Progenitor cell of endocrine pancreas (in vitro differentiated cells): ENCODE measurements at regions not wholly inside any gene's neighbourhood (a gene's known extent, or its start where the extent isn't known, plus 50 kb on each side); places are given as distances from the start of the nearest gene placed in this dataset.

Experiments
- DNase-seq: peaks from one replicate; pipeline ENCODE4 v3.0.0; 2021; ENCODE audit warnings: low spot score; ENCODE audit not compliant: unreplicated experiment
- H3K27ac Mint-ChIP-seq: 2 replicates; pipeline ENCODE4 v1.8.0; 2021; ENCODE audit warnings: mild to moderate bottlenecking, moderate library complexity, mixed read lengths
- H3K27me3 Mint-ChIP-seq: 2 replicates; pipeline ENCODE4 v1.8.0; 2021; ENCODE audit warnings: mixed read lengths
- H3K36me3 Mint-ChIP-seq: 2 replicates; pipeline ENCODE4 v1.8.0; 2022; ENCODE audit warnings: mixed read lengths; ENCODE audit not compliant: insufficient read depth
- H3K4me1 Mint-ChIP-seq: 2 replicates; pipeline ENCODE4 v1.8.0; 2021; ENCODE audit warnings: low read depth, mixed read lengths
- H3K4me3 Mint-ChIP-seq: 2 replicates; pipeline ENCODE4 v1.8.0; 2021; ENCODE audit warnings: low read depth, mild to moderate bottlenecking, moderate library complexity, mixed read lengths
- H3K9me3 Mint-ChIP-seq: 2 replicates; pipeline ENCODE4 v1.8.0; 2021; ENCODE audit warnings: low read depth, mixed read lengths
- CTCF ChIP-seq: fragments of 200-600 bp; sonication (generic); IDR thresholded peaks from one replicate; pipeline ENCODE4 v1.5.0; 2021; ENCODE audit warnings: antibody characterized with exemption, mild to moderate bottlenecking; ENCODE audit not compliant: unreplicated experiment

- Mint-ChIP-seq H3K27me3 (no peaks in the 10 kb centered on the region), H3K9me3 (no peaks in the 10 kb centered on the region), H3K4me3 (no peak overlapping the region), H3K27ac (no peak overlapping the region), H3K36me3 (no peaks in the 10 kb centered on the region), H3K4me1 (peaks cover 6% of the 10 kb centered on the region)
- no peak for TF ChIP-seq CTCF
- no peak for DNase-seq
These were observed 72.6 kb upstream of the OR5AK2 start for GRCh38 chr11:56916162-56916561.

GRCh38 chr11:56911312-56911711, 77.4 kb upstream of the OR5AK2 start:
- no peak for TF ChIP-seq CTCF
- Mint-ChIP-seq H3K36me3 (no peaks in the 10 kb centered on the region), H3K9me3 (peaks cover 3% of the 10 kb centered on the region)

GRCh38 chr11:56910785-56911184, 77.9 kb upstream of the OR5AK2 start:
- TF ChIP-seq CTCF, result no peak
- H3K27ac Mint-ChIP-seq, result no peak overlapping the region
- H3K4me1 Mint-ChIP-seq, result peaks cover 6% of the 10 kb centered on the region
- H3K36me3 Mint-ChIP-seq, result no peaks in the 10 kb centered on the region
- DNase-seq, result no peak
- peaks cover 3% of the 10 kb centered on the region for H3K9me3 Mint-ChIP-seq
- H3K27me3 Mint-ChIP-seq, result no peaks in the 10 kb centered on the region
- H3K4me3 Mint-ChIP-seq, result no peak overlapping the region

More at GRCh38 chr11:56911312-56911711, 77.4 kb upstream of the OR5AK2 start:
- Mint-ChIP-seq H3K27me3 (no peaks in the 10 kb centered on the region), H3K4me3 (no peak overlapping the region), H3K27ac (no peak overlapping the region), H3K4me1 (peaks cover 6% of the 10 kb centered on the region)
- DNase-seq, result no peak

- Mint-ChIP-seq H3K36me3 (no peaks in the 10 kb centered on the region), H3K4me1 (peaks cover 6% of the 10 kb centered on the region), H3K27ac (no peak overlapping the region), H3K27me3 (no peaks in the 10 kb centered on the region), H3K4me3 (no peak overlapping the region), H3K9me3 (peaks cover 3% of the 10 kb centered on the region)
- TF ChIP-seq CTCF, result no peak
- no peak for DNase-seq
These were observed 78.5 kb upstream of the OR5AK2 start for GRCh38 chr11:56910046-56910773.

GRCh38 chr11:56909563-56909962, 79.2 kb upstream of the OR5AK2 start:
- Mint-ChIP-seq H3K4me1 (peaks cover 6% of the 10 kb centered on the region), H3K27me3 (no peaks in the 10 kb centered on the region), H3K36me3 (no peaks in the 10 kb centered on the region), H3K27ac (no peak overlapping the region), H3K9me3 (peaks cover 3% of the 10 kb centered on the region), H3K4me3 (no peak overlapping the region)
- DNase-seq, result no peak
- TF ChIP-seq CTCF, result no peak
